HEK293 (cell line): ENCODE measurements at regions not wholly inside any gene's neighbourhood (a gene's known extent, or its start where the extent isn't known, plus 50 kb on each side); places are given as distances from the start of the nearest gene placed in this dataset.

Experiments
- CTCF ChIA-PET: fragments of 350-600 bp; formaldehyde crosslinking; extraction: SDS; loops from one replicate; lab custom pipeline; 2021; ENCODE audit warnings: antibody characterized with exemption; lab: Yijun Ruan, JAX
- POLR2A ChIA-PET: fragments of 300-600 bp; formaldehyde crosslinking; extraction: SDS; loops from one replicate; lab custom pipeline; 2020; ENCODE audit warnings: antibody characterized with exemption, inconsistent platforms; lab: Yijun Ruan, JAX
- H3K27ac ChIP-seq: fragments of 200-500 bp; sonication (Bioruptor generic); 2 replicates; pipeline ENCODE4 v1.5.1; 2014; ENCODE audit warnings: low read depth, low read length, control low read depth, inconsistent platforms; ENCODE audit errors: extremely low read depth
- H3K36me3 ChIP-seq, 2 experiments: fragments of 200-500 bp in 1 of 2; sonication (Bioruptor generic) in 1 of 2; 1 replicate in 1 of 2; 2 replicates in 1 of 2; pipeline ENCODE4 v1.5.1; 2014 to 2017; ENCODE audit warnings: inconsistent platforms in 2 of 2, low read length in 2 of 2; ENCODE audit not compliant: control insufficient read depth in 2 of 2, insufficient read depth in 1 of 2
- H3K4me1 ChIP-seq: fragments of 200-500 bp; sonication (Bioruptor generic); 2 replicates; pipeline ENCODE4 v1.5.1; 2014; ENCODE audit warnings: mild to moderate bottlenecking, low read length, inconsistent platforms; ENCODE audit not compliant: control insufficient read depth, insufficient read depth
- H3K4me3 ChIP-seq: 2 replicates; pipeline ENCODE4 v1.5.1; 2011; ENCODE audit warnings: low read depth, mild to moderate bottlenecking, control low read depth, low read length, moderate library complexity
- H3K9me3 ChIP-seq: fragments of 200-500 bp; sonication (Bioruptor generic); 2 replicates; pipeline ENCODE4 v1.5.1; 2014; ENCODE audit warnings: low read depth, low read length, inconsistent platforms; ENCODE audit not compliant: control insufficient read depth, insufficient read depth
- PRDM10 ChIP-seq: fragments of 450-650 bp; formaldehyde crosslinking; IDR thresholded peaks from 2 replicates; pipeline ENCODE4 v1.5.1; 2016; ENCODE audit warnings: missing biosample characterization, missing genetic modification characterization
- SCRT2 ChIP-seq: fragments of 450-650 bp; formaldehyde crosslinking; IDR thresholded peaks from 2 replicates; pipeline ENCODE4 v1.5.1; 2016; ENCODE audit warnings: missing biosample characterization, missing genetic modification characterization
- WT1 ChIP-seq: fragments of 450-650 bp; formaldehyde crosslinking; IDR thresholded peaks from 2 replicates; pipeline ENCODE4 v1.5.1; 2016; ENCODE audit warnings: missing biosample characterization, missing genetic modification characterization
- YY1 ChIP-seq: fragments of 450-650 bp; formaldehyde crosslinking; IDR thresholded peaks from 2 replicates; pipeline ENCODE4 v1.5.1; 2018; ENCODE audit warnings: missing biosample characterization, missing genetic modification characterization
- ZBTB17 ChIP-seq: fragments of 450-650 bp; formaldehyde crosslinking; IDR thresholded peaks from 2 replicates; pipeline ENCODE4 v1.5.1; 2016; ENCODE audit warnings: missing biosample characterization, missing genetic modification characterization
- ZBTB48 ChIP-seq: fragments of 450-650 bp; formaldehyde crosslinking; IDR thresholded peaks from 2 replicates; pipeline ENCODE4 v1.5.1; 2016; ENCODE audit warnings: missing biosample characterization, missing genetic modification characterization
- ZIC2 ChIP-seq: fragments of 450-650 bp; formaldehyde crosslinking; IDR thresholded peaks from 2 replicates; pipeline ENCODE4 v1.5.1; 2016; ENCODE audit warnings: missing biosample characterization, missing genetic modification characterization
- ZNF202 ChIP-seq: fragments of 450-650 bp; formaldehyde crosslinking; IDR thresholded peaks from 2 replicates; pipeline ENCODE4 v1.5.1; 2016; ENCODE audit warnings: missing biosample characterization, missing genetic modification characterization, borderline replicate concordance
- ZNF274 ChIP-seq, 2 experiments: fragments of 200-500 bp in 1 of 2; fragments of 450-650 bp in 1 of 2; sonication (Bioruptor generic) in 1 of 2; formaldehyde crosslinking in 1 of 2; IDR thresholded peaks; 2 replicates each; pipeline versions ENCODE4 v1.5.1 to v1.6.1; 2014 to 2016; ENCODE audit warnings: borderline replicate concordance in 1 of 2, inconsistent platforms in 1 of 2, low read length in 1 of 2, missing biosample characterization in 1 of 2, missing genetic modification characterization in 1 of 2
- ZNF518A ChIP-seq: fragments of 450-650 bp; formaldehyde crosslinking; conservative IDR thresholded peaks from 2 replicates; pipeline ENCODE4 v1.5.1; 2016; ENCODE audit warnings: low read depth, missing biosample characterization, missing genetic modification characterization
- ZNF521 ChIP-seq: fragments of 450-650 bp; formaldehyde crosslinking; IDR thresholded peaks from 2 replicates; pipeline ENCODE4 v1.5.1; 2017; ENCODE audit warnings: missing biosample characterization, mild to moderate bottlenecking, missing genetic modification characterization
- ZNF629 ChIP-seq: fragments of 450-650 bp; formaldehyde crosslinking; IDR thresholded peaks from 2 replicates; pipeline ENCODE4 v1.5.1; 2017; ENCODE audit warnings: missing biosample characterization, missing genetic modification characterization
- ZNF747 ChIP-seq: fragments of 450-650 bp; formaldehyde crosslinking; IDR thresholded peaks from 2 replicates; pipeline ENCODE4 v1.5.1; 2016; ENCODE audit warnings: missing biosample characterization, missing genetic modification characterization

GRCh38 chr1:25054526-25055323 lies 124.6 kb upstream of the RUNX3 start:
- ChIA-PET POLR2A (no interaction called here), CTCF (interaction anchor here (1.0 to 2.0 kb wide), 2 partner anchors 18 to 150 kb away, joined by 3 to 7 read pairs; no protein-coding TSS in a partner anchor)
- Histone ChIP-seq H3K4me1 (no peaks in the 10 kb centered on the region), H3K9me3 (no peaks in the 10 kb centered on the region), H3K27ac (no peak overlapping the region), H3K4me3 (no peak overlapping the region), H3K36me3 (no peaks in the 10 kb centered on the region)
- TF ChIP-seq ZNF521 (no peak), ZNF202 (tag by site-specific recombination) (no peak), ZNF629 (tag by site-specific recombination) (no peak), ZIC2 (tag by site-specific recombination) (no peak), ZBTB17 (tag by site-specific recombination) (no peak), WT1 (no peak), YY1 (no peak), PRDM10 (tag by site-specific recombination) (no peak), ZNF274 (IDR thresholded peaks at IDR 0.05; ENCODE audit: low read length) (no peak), ZNF274 (tag by site-specific recombination; IDR thresholded peaks at IDR 0.05; ENCODE audit: borderline replicate concordance) (no peak), ZNF518A (tag by site-specific recombination) (no peak), ZBTB48 (tag by site-specific recombination) (no peak)

GRCh38 chr1:25053576-25054250 lies 123.6 kb upstream of the RUNX3 start:
- Histone ChIP-seq H3K27ac (no peak overlapping the region), H3K36me3 (no peaks in the 10 kb centered on the region), H3K4me3 (no peak overlapping the region), H3K4me1 (no peaks in the 10 kb centered on the region), H3K9me3 (no peaks in the 10 kb centered on the region)
- TF ChIP-seq SCRT2 (0 out of 2 replicates have a peak, but pooled peaks have one; percentile 31), ZNF747 (tag by site-specific recombination) (no peak)
- ChIA-PET CTCF (no interaction called here), POLR2A (no interaction called here)
